LHCN-M2 (cell line): ENCODE measurements at regions not wholly inside any gene's neighbourhood (a gene's known extent, or its start where the extent isn't known, plus 50 kb on each side); places are given as distances from the start of the nearest gene placed in this dataset.

ENCODE experiments used
- DNase-seq: peaks from one replicate; pipeline ENCODE4 v3.0.0-alpha.2; 2012; ENCODE audit warnings: low read depth

DNA sequence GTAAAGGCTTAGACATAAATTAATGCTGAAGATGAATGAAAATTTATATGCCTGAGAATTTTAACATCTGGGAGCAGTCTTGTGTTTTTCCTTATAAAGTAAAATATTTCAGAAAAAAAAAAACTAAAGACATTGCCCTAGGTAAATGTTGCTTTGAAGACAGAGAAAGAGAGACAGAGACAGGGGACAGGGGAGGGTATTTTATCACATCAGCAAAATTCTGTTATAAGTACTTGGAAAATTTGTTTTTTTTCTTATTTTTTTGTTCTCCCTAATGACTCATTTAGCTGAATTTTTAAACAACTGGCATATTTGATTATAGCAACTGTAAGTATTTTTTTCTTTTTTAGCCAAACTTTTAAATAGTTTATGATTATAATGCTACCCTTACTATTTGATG lies 1540.6 kb upstream of the GBE1 start:
- DNase-seq, result no peak

DNA sequence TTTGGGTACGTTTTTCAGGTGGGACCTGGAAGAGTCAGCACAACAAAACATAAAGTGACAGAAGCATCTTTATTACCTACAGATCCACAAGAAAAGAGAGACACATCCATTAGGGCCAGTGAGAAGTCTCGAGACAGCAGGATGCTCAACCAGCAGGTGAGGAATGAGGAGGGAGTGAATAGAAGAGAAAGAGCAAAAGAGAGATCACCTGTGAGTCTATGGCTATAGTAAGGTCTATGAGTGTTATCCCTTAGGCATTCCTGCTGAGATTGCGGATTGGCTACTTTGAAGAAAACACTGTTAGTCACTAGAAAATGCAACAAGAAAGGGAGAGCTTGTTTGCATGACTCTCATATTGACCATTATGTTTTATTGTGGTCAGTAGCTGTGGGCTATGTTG lies 1556.2 kb upstream of the GBE1 start:
- DNase-seq, result no peak

DNA sequence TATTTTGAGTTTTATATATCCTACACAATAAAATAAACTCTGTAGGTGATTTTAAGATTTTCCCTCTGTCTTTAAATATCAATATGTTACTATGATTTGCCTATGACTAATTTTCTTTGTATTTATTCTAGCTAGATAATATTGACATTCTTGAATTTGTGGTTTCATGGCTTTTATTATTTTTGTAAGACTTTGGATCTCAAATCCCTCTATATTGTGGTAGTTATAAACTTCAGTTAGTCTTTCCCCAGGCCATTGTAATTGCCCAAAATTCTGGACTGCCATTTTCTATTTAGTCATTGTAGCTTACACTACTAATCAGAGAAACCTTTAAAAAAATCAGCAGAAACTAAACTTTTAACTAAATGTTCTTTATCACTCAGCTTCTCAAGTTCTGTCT lies 1559.3 kb upstream of the GBE1 start:
- no peak for DNase-seq

DNA sequence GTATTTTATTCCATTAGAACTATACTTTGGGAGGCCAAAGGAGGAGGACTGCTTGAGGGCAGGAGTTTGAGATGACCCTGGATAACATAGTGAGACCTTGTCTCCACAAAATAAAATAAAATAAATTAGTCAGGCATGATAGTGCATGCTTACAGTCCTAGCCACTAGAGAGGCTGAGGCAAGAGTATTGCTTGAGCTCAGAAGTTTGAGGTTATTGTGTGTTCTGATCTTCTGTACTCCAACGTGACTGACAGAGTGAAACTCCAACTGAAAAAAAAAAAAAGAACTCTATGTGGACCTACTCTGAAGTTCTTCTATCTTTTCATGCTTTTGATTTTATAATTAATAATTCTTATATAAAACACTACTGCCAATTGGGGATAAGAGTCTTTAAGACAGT lies 1560.0 kb upstream of the GBE1 start:
- DNase-seq, result no peak

DNA sequence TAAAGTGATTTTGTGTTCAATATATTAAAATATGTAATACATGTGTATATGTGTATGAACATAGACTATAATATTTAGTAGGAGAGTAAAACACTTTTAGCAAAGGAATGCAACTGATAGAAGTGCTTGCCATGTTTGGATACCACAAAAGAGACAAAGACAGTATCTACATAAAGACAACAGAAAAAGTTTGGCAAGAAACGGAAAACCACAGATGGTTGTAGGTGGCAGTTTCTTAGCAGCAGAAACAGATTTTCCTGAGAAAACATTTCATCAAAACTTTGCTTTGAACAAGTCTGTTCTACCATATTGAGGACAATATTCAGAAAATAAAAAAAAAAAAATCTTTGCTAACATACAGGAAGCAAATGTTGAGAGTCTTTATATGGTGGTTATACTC lies 1560.4 kb upstream of the GBE1 start:
- no peak for DNase-seq

DNA sequence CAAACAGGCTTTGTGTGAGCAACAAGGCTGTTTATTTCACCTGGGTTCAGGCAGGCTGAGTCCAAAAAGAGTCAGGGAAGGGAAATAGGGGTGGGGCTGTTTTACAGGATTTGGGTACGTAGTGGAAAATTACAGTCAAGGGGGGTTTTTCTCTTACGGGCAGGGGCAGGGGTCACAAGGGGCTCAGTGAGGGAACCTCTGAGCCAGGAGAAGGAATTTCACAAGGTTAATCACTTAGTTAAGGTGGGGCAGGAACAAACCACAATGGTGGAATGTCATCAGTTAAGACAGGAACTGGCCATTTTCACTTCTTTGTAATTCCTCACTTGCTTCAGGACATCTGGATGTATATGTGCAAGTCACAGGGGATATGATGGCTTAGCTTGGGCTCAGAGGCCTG lies 1592.8 kb upstream of the GBE1 start:
- no peak for DNase-seq

DNA sequence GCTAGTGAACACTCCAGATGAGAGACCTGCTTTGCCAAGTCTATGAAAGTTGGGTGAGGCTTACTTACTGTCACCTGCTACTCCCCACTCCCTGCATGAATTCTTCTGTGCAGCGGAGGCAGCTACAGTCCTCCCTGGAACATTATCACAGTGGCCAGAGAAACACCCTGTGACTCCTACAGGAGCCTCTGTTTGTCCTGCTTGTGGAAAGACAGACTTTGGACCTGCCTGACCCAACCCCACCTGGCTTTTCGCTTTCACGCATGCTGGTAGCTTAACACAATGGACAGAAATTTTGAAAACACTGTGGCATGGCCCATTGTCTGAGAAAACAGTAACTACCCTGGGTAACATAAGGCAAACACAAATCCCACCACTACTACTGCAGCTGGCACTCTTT lies 1565.5 kb upstream of the CADM2 start:
- DNase-seq, result no peak

DNA sequence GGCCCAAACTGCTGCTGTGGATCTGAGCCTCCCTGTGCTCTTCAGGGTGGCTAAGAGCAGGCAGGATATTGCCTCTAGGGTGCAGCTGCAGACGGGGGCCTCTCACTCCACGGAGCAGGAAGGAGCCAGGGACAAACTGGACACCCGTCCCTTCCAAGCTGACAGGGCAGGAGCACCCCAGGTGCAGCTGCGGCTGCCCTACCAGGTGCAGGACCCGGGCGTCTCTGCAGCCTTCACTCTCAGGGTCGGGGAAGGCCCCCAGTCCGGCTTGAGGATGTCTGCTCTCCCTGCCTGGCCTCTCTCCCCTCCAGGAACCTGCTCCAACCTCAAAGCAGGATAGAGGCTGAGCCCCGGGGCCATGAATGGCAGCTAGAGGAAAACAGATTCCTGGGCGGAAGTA lies 1554.9 kb upstream of the CADM2 start:
- no peak for DNase-seq

DNA sequence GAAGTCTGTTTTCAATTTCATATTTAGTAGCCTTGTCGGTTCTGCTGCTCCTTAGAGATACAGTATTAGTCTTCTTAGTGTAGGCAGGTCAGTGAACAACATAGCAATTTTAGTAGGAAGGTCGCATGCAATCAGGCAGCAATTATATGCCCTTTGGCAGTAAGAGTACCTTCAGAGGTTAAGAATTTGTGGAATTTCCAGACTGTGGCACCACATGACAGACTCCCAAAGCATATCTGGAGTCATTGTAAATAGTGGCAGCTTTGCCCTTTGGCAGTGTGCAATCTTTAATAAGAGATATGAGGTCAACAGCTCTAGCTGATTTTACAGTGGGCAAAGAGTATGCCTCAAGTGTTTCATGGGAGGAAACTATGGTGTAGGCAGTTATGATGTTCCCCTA lies 1532.5 kb upstream of the CADM2 start:
- DNase-seq, result no peak

DNA sequence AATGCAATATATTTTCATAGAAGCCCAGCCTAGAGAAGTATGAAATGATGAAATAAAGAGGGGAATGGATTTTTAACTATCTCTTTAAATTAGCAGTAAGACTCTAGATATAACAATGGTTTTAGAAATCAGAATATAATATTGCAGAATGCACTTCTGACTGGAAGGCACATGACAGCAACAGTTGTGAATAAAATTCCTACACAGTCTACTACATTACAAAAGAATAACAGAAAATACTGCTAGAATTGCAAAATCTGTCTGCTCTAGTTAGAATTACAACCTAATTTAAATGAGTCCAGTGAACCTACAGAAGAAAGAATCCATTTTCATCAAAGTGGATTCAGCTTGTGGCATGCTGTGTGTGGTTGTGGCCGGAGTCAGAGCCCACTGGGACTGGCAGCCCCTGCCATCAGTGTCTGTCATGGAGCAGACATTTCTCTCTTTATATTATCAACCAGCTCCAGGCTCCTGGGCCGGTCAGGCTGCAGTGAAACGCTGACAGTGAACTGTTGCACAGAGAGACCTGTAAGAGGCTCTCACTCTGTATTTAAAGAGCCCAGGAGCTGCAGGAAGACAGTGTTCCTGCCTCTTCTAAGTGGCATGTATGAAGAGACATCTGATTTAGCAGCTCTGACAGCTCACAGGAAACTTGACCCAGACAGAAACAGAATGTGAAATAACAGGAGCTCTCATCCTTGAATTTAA lies 1523.8 kb upstream of the CADM2 start:
- DNase-seq, result no peak

DNA sequence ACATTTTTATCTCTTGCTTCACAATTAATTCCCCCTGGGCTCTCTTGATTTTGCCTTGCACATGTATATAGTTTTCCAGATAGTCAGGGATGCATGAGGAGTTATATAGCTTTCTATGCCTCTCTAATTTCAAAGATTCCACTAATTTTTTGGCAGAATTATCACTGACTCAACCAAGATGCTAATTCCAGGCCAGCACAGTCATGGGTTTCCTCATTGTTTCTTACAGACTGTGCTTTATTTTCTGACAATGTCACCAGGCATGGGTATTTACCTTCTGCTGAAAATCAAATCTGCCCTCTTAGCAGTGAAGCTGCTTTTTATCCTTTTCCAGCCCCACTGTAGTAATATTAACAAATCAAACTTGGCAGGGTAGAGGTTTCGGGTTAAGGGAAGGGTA lies 1520.6 kb upstream of the CADM2 start:
- no peak for DNase-seq

DNA sequence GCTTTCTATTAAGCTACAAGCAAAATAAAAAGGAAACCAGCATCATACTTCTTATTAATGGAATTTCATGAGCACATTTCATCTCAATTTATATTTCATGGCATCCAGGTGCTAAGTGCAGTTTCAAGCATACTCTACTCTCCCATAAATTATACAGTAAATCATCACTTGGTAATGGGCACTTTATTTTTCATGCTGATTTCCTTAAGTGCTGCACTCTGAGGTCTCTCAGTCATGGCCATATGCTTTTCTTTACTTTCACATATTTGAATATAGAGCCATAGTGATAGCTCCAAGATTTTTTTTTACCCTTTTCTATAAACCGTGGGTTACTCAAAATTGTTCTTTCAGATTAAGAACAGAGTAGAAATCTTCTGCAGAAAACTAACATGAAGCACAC lies 1505.7 kb upstream of the CADM2 start:
- no peak for DNase-seq

DNA sequence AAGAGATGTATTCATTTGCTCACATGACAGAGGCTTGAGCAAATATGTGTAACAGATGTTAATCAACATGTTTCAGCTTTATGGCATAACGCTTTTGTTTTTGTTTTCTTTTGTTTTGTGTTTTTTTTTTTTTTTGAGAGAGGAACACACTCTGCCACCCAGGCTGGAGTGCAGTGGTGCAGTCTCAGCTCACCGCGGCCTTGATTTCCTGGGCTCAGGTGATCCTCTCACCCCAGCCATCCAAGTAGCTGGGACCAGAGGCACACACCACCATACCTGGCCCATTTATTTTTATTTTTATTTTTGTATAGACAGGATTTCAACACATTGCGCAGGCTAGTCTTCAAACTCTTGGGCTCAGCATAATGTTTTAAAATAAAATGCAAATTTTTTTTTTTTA lies 1504.4 kb upstream of the CADM2 start:
- DNase-seq, result no peak

DNA sequence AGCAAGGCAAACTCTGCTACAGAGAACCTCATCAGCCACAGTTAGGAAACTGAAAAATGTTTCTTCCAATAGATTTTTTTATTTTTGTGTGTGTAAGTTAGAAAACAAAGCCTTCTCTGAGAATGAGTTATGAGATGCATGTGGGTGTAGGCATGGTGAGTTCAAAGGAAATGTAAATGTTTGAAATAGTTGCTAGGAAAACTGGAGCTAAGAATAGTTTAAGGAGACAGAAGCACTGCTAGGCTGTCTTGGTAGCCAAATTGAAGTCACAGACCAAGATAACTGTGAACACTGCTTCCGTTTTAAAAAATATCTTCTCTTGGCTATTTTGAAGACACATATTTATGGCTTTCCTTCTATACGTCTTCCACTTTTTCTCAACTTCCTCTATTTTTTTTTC lies 1501.2 kb upstream of the CADM2 start:
- DNase-seq, result no peak

DNA sequence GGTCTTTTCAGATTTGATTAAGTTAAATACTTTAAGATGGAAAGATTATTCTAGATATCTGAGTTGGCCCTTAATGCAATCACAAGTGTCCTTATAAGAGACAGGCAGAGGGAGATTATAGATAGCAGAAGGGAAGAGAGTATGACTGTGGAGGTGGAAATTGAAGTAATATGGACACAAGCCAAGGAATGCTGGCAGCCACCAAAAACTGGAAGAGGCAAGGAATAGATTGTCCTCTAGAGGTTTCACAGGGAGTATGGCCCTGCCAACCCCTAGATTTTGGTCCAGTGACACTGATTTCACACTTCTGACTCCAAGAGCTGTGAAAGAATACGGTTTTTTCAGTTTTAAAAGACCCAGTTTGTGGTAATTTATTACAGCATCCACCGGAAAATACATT lies 1498.7 kb upstream of the CADM2 start:
- no peak for DNase-seq

DNA sequence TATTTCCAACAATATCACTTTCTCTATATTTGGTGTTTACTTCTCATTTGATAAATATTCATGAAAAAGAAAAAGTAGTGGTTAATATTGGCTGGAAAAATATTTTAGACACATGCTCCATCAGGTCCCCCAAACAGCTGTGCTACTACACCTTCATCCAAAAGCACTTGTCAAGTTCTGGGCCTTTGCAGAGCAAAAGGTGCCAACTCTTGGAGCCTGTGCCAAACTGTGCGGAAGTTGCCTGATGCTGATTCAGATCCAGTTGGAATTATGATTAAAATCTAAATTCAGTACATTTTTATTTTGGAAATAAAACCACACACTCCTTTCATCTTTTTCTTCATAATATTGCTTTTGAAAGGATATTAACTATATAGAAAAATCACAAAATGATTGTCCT lies 1497.4 kb upstream of the CADM2 start:
- DNase-seq, result no peak

DNA sequence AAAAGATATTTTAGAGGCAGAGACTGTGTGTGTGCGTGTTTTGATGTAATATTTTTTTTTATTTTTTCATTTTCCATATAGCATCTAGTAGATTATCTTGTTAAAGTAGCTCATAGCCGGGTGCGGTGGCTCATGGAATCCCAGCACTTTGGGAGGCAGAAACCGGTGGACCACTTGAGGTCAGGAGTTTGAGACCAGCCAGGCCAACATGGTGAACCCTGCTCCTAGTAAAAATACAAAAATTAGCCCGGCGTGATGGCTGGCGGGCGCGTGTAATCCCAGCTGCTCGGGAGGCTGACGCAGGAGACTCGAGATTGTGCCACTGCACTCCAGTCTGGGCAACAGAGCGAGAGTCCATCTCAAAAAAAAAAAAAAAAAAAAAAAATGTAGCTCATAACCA lies 1481.2 kb upstream of the CADM2 start:
- no peak for DNase-seq

DNA sequence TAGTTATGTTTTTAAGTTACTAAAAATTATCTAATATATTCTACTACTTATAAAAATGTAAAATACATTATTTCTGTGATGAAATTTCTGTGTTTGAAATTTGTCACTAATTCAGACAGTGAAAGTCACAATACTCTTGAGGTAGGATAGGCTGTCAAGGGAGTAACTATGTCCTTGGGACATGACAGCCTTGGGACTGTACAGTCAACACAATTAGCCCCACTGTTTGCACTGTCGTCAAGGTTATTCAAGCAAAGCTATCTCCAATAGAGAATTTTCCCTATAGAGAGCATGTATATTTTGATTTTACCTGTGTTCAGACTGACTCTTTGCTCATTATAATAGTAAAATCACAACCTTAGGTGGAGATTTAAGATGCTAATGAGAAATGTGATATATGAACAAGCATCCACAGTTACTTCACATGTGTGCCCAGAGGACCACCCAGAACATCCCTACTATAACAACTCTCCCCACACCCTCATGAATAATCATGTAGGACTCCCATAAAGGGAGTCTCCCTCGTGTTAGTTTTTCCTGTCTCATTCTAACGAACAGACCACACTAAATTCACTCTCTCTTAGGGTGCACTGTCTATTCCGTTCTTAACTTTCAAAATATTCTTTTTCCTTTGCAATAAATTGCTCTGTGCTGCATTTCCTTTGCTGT lies 1476.3 kb upstream of the CADM2 start:
- no peak for DNase-seq

DNA sequence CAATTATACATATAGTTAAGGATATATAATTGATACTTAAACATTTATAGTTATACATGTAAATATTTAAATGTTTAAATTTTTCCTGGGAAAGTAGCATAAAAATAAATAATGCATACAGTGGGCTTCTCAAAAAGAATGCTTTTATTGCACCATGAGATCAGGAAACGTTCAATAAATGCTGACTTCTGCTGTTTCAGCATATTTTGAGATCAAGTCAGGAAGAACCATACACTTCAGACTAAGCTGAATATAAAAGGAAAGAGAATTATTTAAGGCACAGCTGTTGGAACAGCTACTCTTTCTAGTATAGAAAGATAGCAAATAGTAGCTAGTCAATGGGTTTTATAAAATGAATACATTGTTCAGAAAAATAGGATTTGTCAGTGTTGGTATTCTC lies 1462.3 kb upstream of the CADM2 start:
- DNase-seq, result no peak

DNA sequence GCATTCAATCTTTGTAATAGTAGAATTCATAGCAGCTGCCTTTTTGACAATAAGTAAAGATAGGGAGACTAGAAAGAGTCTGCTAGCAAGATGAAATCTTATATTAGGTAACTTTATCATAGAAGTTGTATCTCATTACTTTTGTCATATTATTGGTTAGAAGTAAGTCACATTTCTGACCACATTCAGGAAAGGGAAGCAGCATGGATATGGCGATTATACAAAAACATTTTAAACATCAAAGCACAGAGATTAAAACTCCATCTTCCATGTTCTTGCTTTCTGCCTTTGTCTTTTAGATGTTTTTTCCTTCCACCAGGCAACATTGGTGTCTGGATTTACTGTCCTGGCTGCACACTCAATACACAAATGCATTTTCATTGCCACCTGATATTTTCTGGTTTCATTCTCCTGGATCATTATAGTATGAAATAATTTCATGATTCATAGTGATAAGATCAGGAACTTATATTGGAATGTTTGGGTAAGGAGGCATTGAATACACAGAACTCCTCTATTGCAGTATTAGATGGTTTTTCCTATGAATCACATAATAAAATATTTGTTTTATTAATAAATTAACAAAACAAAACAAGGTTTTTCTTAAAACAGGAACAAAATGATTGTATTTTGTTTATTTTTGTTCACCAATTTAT lies 1460.3 kb upstream of the CADM2 start:
- DNase-seq, result no peak

DNA sequence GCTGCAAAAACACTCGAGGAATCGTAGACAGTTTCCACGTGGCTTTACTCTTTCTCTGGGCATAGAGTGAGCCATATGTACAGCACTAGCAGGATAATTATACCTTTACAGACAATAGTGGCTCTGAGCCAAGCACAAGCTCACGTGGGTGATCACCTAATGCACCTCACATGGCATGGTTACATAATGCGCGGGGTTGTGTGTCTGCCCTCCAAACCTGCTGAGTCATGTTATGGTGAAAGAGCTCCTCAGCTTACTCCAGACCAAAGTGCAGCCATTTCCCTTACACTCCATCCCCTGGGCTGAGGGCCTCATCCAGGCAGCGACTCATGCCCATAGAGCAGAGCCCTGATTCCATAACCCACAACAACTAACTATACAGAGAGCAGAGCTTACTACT lies 1458.4 kb upstream of the CADM2 start:
- DNase-seq, result no peak

DNA sequence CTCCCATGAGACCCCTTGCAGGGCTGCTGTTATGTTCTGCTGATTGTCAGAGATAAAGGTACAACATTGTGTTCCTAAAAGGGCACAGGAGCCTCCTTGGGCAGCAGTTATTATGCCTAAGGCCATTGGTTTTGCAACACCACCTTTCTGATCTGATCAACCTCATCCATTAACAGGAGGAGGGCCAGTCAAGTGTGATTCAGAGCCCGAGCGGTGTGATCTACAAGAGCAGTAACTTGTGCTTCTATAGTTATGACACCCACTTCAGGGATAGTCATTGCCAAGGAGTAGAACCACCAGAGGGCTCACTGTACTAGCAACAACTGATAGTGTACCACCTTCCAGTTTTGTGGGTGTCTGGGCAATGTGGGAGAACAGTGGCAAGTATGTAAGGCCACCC lies 1457.9 kb upstream of the CADM2 start:
- no peak for DNase-seq

DNA sequence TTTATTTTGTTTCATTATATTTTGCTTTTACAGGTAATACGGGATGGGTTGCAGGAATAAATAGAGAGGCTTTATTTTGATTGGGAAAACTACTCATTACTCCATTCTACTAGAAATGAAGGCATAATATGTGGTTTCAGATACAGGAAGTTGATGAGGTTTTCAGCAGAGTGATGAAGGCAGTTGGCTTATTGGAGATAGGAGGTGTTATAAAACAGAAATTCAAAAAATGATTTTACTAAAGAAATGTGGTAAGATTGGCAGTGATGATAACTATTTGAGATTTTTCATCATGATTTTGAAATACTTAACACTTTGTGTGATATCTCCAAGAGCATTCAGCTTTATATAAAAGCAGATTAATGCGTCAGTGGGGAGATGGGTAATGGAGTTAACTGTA lies 1445.7 kb upstream of the CADM2 start:
- DNase-seq, result no peak
